HepG2 (cell line): ENCODE measurements at regions not wholly inside any gene's neighbourhood (a gene's known extent, or its start where the extent isn't known, plus 50 kb on each side); places are given as distances from the start of the nearest gene placed in this dataset.

ENCODE experiments used
- ATAC-seq: fragments of 200-7000 bp; cut with Tn5 transposase; 3 replicates; pipeline ENCODE4 v1.9.1; 2020; ENCODE audit warnings: mild to moderate bottlenecking, moderate library complexity
- BruUV-seq: library from RNA; stranded (reverse); fragments of 400-500 nt; replicated peaks from 2 replicates; lab custom pipeline; 2021; lab: Mats Ljungman, UMichigan
- CTCF ChIA-PET: fragments of 300-600 bp; formaldehyde crosslinking; extraction: SDS; loops from one replicate; lab custom pipeline; 2021; ENCODE audit warnings: low total read pairs, inconsistent platforms, low intra/inter-chr PET ratio; lab: Yijun Ruan, JAX
- POLR2A ChIA-PET: fragments of 350-600 bp; sonication (Branson Sonifier 250); formaldehyde crosslinking; loops from one replicate; lab custom pipeline; 2020; ENCODE audit warnings: antibody characterized with exemption, inconsistent platforms; lab: Yijun Ruan, JAX
- DNase-seq: peaks from one replicate; pipeline ENCODE4 v3.0.0-alpha.2; 2015; ENCODE audit warnings: low spot score
- FAIRE-seq: peaks from 3 replicates; lab custom pipeline; 2011; peaks lifted over from hg19 to GRCh38; lab: Jason Lieb, UNC
- H2AFZ ChIP-seq: one replicate; pipeline ENCODE4 v1.6.1; 2011; ENCODE audit warnings: low read length, inconsistent platforms
- H3K27ac ChIP-seq: fragments of 300-600 bp; 3 replicates; pipeline ENCODE4 v1.8.0; 2011; ENCODE audit warnings: mixed run types, mild to moderate bottlenecking, mixed read lengths, low read length, inconsistent platforms; ENCODE audit not compliant: insufficient read depth; ENCODE audit errors: extremely low read length
- H3K27me3 ChIP-seq, 2 experiments: fragments of 200-600 bp in 1 of 2; 2 replicates in 1 of 2; 3 replicates in 1 of 2; pipeline versions ENCODE4 v1.6.0 to v1.8.0; 2011; ENCODE audit warnings: low read length in 2 of 2, mild to moderate bottlenecking in 2 of 2, moderate library complexity in 2 of 2, inconsistent platforms in 1 of 2; ENCODE audit not compliant: insufficient read depth in 2 of 2, control insufficient read depth in 1 of 2
- H3K36me3 ChIP-seq, 2 experiments: fragments of 200-600 bp in 1 of 2; replicated peaks in 1 of 2; 2 replicates in 1 of 2; 3 replicates in 1 of 2; pipeline versions ENCODE4 v1.5.1 to v1.8.0; 2011; ENCODE audit warnings: low read length in 2 of 2, inconsistent platforms in 1 of 2; ENCODE audit not compliant: insufficient read depth in 2 of 2, control insufficient read depth in 1 of 2
- H3K4me1 ChIP-seq: 2 replicates; pipeline ENCODE4 v1.5.1; 2012; ENCODE audit warnings: low read length, inconsistent platforms; ENCODE audit not compliant: insufficient read depth
- H3K4me2 ChIP-seq: 2 replicates; pipeline ENCODE4 v1.6.0; 2011; ENCODE audit warnings: low read depth, low read length, inconsistent platforms
- H3K4me3 ChIP-seq, 3 experiments: fragments of 200-600 bp in 1 of 3; sonication (generic), shearing (Covaris generic) in 1 of 3; replicated peaks in 1 of 3; 2 replicates each; pipeline ENCODE4 v1.5.1; 2011 to 2016; ENCODE audit warnings: low read length in 3 of 3, inconsistent platforms in 2 of 3, low read depth in 2 of 3, mild to moderate bottlenecking in 2 of 3, control low read depth in 1 of 3, mixed read lengths in 1 of 3; ENCODE audit not compliant: insufficient read depth in 1 of 3
- H3K79me2 ChIP-seq: one replicate; pipeline ENCODE4 v1.6.1; 2011; ENCODE audit warnings: low read length, inconsistent platforms; ENCODE audit not compliant: insufficient read depth
- H3K9ac ChIP-seq: 2 replicates; pipeline ENCODE4 v1.6.0; 2011; ENCODE audit warnings: mild to moderate bottlenecking, low read depth, low read length, inconsistent platforms; ENCODE audit not compliant: insufficient read depth
- H3K9me3 ChIP-seq: 2 replicates; pipeline ENCODE4 v1.5.1; 2012; ENCODE audit warnings: mild to moderate bottlenecking, low read length
- H4K20me1 ChIP-seq: 2 replicates; pipeline ENCODE4 v1.6.0; 2011; ENCODE audit warnings: inconsistent platforms, mild to moderate bottlenecking, low read length, moderate library complexity; ENCODE audit not compliant: insufficient read depth
- ATF7-NPFF ChIP-seq: sonication (generic); formaldehyde crosslinking; IDR thresholded peaks from 2 replicates; pipeline ENCODE4 v1.8.1; 2023; ENCODE audit warnings: mild to moderate bottlenecking, low read depth, missing genetic modification reagents, moderate library complexity
- BRCA1 ChIP-seq: sonication (generic); formaldehyde crosslinking; IDR thresholded peaks from 2 replicates; pipeline ENCODE4 v1.4.0; 2020; ENCODE audit warnings: missing genetic modification reagents
- CEBPB ChIP-seq: IDR thresholded peaks from 2 replicates; pipeline ENCODE4 v1.6.1; 2011; ENCODE audit warnings: low read depth, low read length, improper control_type of control experiment, borderline replicate concordance
- CENPX ChIP-seq: sonication (generic); formaldehyde crosslinking; IDR thresholded peaks from 2 replicates; pipeline ENCODE4 v1.9.0; 2021; ENCODE audit warnings: mild to moderate bottlenecking, missing genetic modification reagents, moderate library complexity
- FOXP1 ChIP-seq, 2 experiments: fragments of 450-650 bp in 1 of 2; IDR thresholded peaks; 2 replicates each; pipeline ENCODE4 v1.6.1; 2017 to 2018; ENCODE audit warnings: antibody characterized with exemption in 1 of 2
- GPN1 ChIP-seq: sonication (generic); formaldehyde crosslinking; IDR thresholded peaks from 2 replicates; pipeline ENCODE4 v1.5.1; 2020; ENCODE audit warnings: missing genetic modification reagents, borderline replicate concordance
- KLF16 ChIP-seq, 2 experiments: sonication (generic) in 1 of 2; formaldehyde crosslinking in 1 of 2; IDR thresholded peaks; 2 replicates each; pipeline versions ENCODE4 v1.6.1 to v1.8.0; 2016 to 2023; ENCODE audit warnings: missing genetic modification reagents in 2 of 2, missing compliant biosample characterization in 1 of 2
- NR3C1 ChIP-seq: sonication (generic); formaldehyde crosslinking; IDR thresholded peaks from 2 replicates; pipeline ENCODE4 v1.4.0; 2020; ENCODE audit warnings: missing genetic modification reagents
- PAX8 ChIP-seq: sonication (generic); formaldehyde crosslinking; IDR thresholded peaks from 2 replicates; pipeline ENCODE4 v1.8.0; 2022; ENCODE audit warnings: mild to moderate bottlenecking, missing genetic modification reagents, borderline replicate concordance
- PCBP2 ChIP-seq: fragments of 200-400 bp; formaldehyde crosslinking; optimal IDR thresholded peaks from 2 replicates; pipeline ENCODE3; 2018; ENCODE audit warnings: low read length, low read depth; ENCODE audit not compliant: poor library complexity, severe bottlenecking
- PPARG ChIP-seq: conservative IDR thresholded peaks from 2 replicates; pipeline ENCODE4 v1.6.1; 2016; ENCODE audit warnings: missing biosample characterization, missing genetic modification reagents
- SPEN ChIP-seq: sonication (generic); formaldehyde crosslinking; IDR thresholded peaks from 2 replicates; pipeline ENCODE4 v1.5.1; 2020; ENCODE audit warnings: low read depth, mild to moderate bottlenecking, missing genetic modification reagents
- SRSF4 ChIP-seq: fragments of 200-400 bp; formaldehyde crosslinking; IDR thresholded peaks from one replicate; pipeline ENCODE4 v1.6.1; 2018; ENCODE audit warnings: mild to moderate bottlenecking, low read depth, low read length, moderate library complexity; ENCODE audit not compliant: poor library complexity, severe bottlenecking
- ZBTB1 ChIP-seq: sonication (generic); formaldehyde crosslinking; IDR thresholded peaks from 2 replicates; pipeline ENCODE4 v1.4.0; 2020; ENCODE audit warnings: missing genetic modification reagents, borderline replicate concordance
- ZMAT3 ChIP-seq: sonication (generic); formaldehyde crosslinking; conservative IDR thresholded peaks from 2 replicates; pipeline ENCODE4 v1.7.0; 2021; ENCODE audit warnings: missing genetic modification reagents
- ZNF10 ChIP-seq: sonication (generic); formaldehyde crosslinking; IDR thresholded peaks from 2 replicates; pipeline ENCODE4 v1.4.0; 2020; ENCODE audit warnings: mild to moderate bottlenecking, low read depth, missing genetic modification reagents, borderline replicate concordance
- ZNF431 ChIP-seq: sonication (generic); formaldehyde crosslinking; IDR thresholded peaks from 2 replicates; pipeline ENCODE4 v1.9.0; 2022; ENCODE audit warnings: missing genetic modification reagents, low read depth, mild to moderate bottlenecking, borderline replicate concordance
- ZSCAN22 ChIP-seq: sonication (generic); formaldehyde crosslinking; IDR thresholded peaks from 2 replicates; pipeline ENCODE4 v1.4.0; 2020; ENCODE audit warnings: mild to moderate bottlenecking, missing genetic modification reagents
- ZZZ3 ChIP-seq: sonication (generic); formaldehyde crosslinking; IDR thresholded peaks from 2 replicates; pipeline ENCODE4 v1.4.0; 2020; ENCODE audit warnings: missing genetic modification reagents, mild to moderate bottlenecking, borderline replicate concordance
- WGBS: methylation state at CpG from one replicate; pipeline ENCODE4 v1.1.6; 2017; ENCODE audit warnings: low lambda C conversion rate; 5-methylcytosine and 5-hydroxymethylcytosine counted together
- in situ Hi-C: cut with HindIII; loops from 2 replicates; pipeline ENCODE4 v1.10.0; 2017; ENCODE audit warnings: low pct_unique_long_range_greater_than_20kb; ENCODE audit not compliant: extremely low pct_ligation_motif_present
- intact Hi-C: fragments of 100-400 bp; cut with micrococcal nuclease; formaldehyde crosslinking; loops from one replicate; pipeline ENCODE4 v1.10.0; 2022; ENCODE audit not compliant: unreplicated experiment
- TF ChIP-seq, protein P1 (sequence below): sonication (generic); formaldehyde crosslinking; IDR thresholded peaks from 2 replicates; pipeline ENCODE4 v1.5.0; 2020; ENCODE audit warnings: mild to moderate bottlenecking, missing genetic modification reagents

- H3K9ac ChIP-seq, result no peak overlapping the region
- intact Hi-C loops, result no loop called here
- BruUV-seq, result no TSS peak
- WGBS, result 18% methylated on average over 5 of the region's 5 CpGs
- ChIA-PET CTCF (no interaction called here), POLR2A (no interaction called here)
- H2AFZ ChIP-seq, result no peak overlapping the region
- no peaks in the 10 kb centered on the region for H3K79me2 ChIP-seq
- no peaks in the 10 kb centered on the region for H3K27me3 ChIP-seq
- H3K4me3 ChIP-seq, result no peak overlapping the region
- H3K4me2 ChIP-seq, result no peak overlapping the region
- no peaks in the 10 kb centered on the region for H4K20me1 ChIP-seq
- ATAC-seq (no peak), FAIRE-seq (no peak), DNase-seq (no peak)
- TF ChIP-seq CEBPB (0 out of 2 replicates have a peak, but pooled peaks have one; percentile 7), ZNF431 (no peak), BRCA1 (CRISPR knock-in tag) (no peak), PAX8 (CRISPR knock-in tag) (no peak)
- H3K9me3 ChIP-seq, result no peaks in the 10 kb centered on the region
- in situ Hi-C loops, result no loop called here
- H3K36me3 ChIP-seq, result no peaks in the 10 kb centered on the region
- no peaks in the 10 kb centered on the region for H3K4me1 ChIP-seq
- H3K27ac ChIP-seq, result no peak overlapping the region
Observed at GRCh38 chrX:4322916-4323315, 609.5 kb upstream of the PRKX start.

DNA sequence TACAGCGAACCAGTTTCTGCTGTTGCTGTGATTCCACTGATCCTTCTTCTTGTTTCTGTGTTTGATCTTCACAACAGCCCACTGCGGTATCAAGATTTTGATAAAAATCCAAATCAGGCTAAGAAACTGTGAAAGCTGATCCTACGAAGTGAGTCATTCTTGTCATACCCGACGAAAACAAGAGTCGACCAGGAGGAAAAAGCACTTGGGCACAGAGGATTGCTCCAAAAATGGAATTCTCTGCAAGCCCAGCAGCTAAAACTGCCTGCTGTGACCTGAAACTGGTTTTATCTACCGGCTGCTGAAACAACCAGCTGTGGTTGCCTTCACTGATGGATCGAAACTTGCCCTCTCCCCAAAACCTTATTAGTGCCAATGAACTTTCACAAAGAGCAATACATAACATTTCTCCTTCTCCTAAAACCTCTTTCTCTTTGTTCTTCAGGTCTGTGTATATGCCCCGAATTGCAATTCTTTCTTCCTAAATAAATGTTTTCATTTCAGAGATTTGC lies 607.0 kb upstream of the PRKX start:
- POLR2A ChIA-PET, result no interaction called here
- Histone ChIP-seq H3K4me1 (no peaks in the 10 kb centered on the region), H3K27ac (no peak overlapping the region), H2AFZ (no peak overlapping the region), H3K4me2 (no peak overlapping the region), H3K4me3 (no peak overlapping the region), H3K9me3 (no peaks in the 10 kb centered on the region), H3K79me2 (no peaks in the 10 kb centered on the region), H3K36me3 (no peaks in the 10 kb centered on the region), H3K27me3 (no peaks in the 10 kb centered on the region), H3K9ac (no peak overlapping the region), H4K20me1 (no peaks in the 10 kb centered on the region)
- ATAC-seq (no peak), DNase-seq (no peak), FAIRE-seq (no peak)
- in situ Hi-C loops, result no loop called here
- no TSS peak for BruUV-seq
- intact Hi-C loops, result no loop called here
- WGBS, result 4% methylated on average over 7 of the region's 9 CpGs
- CTCF ChIA-PET, result no interaction called here
- TF ChIP-seq KLF16 (CRISPR knock-in tag; IDR thresholded peaks at IDR 0.05) (no peak), CEBPB (no peak), SRSF4 (no peak), PPARG (CRISPR knock-in tag) (no peak), FOXP1 (IDR thresholded peaks at IDR 0.05) (no peak), FOXP1 (CRISPR knock-in tag; IDR thresholded peaks at IDR 0.05) (no peak), ATF7-NPFF (no peak), NR3C1 (no peak), BRCA1 (CRISPR knock-in tag) (no peak), ZNF10 (CRISPR knock-in tag) (no peak), GPN1 (CRISPR knock-in tag) (no peak), ZMAT3 (CRISPR knock-in tag) (no peak), PCBP2 (no peak), ZZZ3 (CRISPR knock-in tag) (no peak), ZSCAN22 (CRISPR knock-in tag) (no peak), CENPX (no peak), ZBTB1 (CRISPR knock-in tag) (no peak), SPEN (CRISPR knock-in tag) (no peak)
- TF ChIP-seq, protein P1, sequence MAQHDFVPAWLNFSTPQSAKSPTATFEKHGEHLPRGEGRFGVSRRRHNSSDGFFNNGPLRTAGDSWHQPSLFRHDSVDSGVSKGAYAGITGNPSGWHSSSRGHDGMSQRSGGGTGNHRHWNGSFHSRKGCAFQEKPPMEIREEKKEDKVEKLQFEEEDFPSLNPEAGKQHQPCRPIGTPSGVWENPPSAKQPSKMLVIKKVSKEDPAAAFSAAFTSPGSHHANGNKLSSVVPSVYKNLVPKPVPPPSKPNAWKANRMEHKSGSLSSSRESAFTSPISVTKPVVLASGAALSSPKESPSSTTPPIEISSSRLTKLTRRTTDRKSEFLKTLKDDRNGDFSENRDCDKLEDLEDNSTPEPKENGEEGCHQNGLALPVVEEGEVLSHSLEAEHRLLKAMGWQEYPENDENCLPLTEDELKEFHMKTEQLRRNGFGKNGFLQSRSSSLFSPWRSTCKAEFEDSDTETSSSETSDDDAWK (CRISPR knock-in tag), result no peak
